DMS53 treated with DMSO at 0.1 percent for 48 hours (cell line): ENCODE measurements at regions not wholly inside any gene's neighbourhood (a gene's known extent, or its start where the extent isn't known, plus 50 kb on each side); places are given as distances from the start of the nearest gene placed in this dataset.
"Not testable (repeated sequence)": the region's sequence is repeated elsewhere in the genome, so short reads cannot be mapped to it uniquely, and the experiment has no call there.

Source experiments
- DNase-seq: peaks from one replicate; lab custom pipeline; 2025; ENCODE audit not compliant: unreplicated experiment; lab: John Stamatoyannopoulos, UW

GRCh38 chr7:155939350-155939749 lies 127.1 kb upstream of the SHH start:
- no peak for DNase-seq

GRCh38 chr7:155938129-155938528 lies 125.9 kb upstream of the SHH start:
- no peak for DNase-seq

- no peak for DNase-seq
Observed at GRCh38 chr7:155935726-155936125, 123.5 kb upstream of the SHH start.

- peak; percentile 8 for DNase-seq
Observed at GRCh38 chr7:155935005-155935557, 122.8 kb upstream of the SHH start.

- not testable (repeated sequence) for DNase-seq
Observed at GRCh38 chr7:155932324-155932723, 120.1 kb upstream of the SHH start.

GRCh38 chr7:155931396-155932085 lies 119.3 kb upstream of the SHH start:
- no peak for DNase-seq

GRCh38 chr7:155930527-155930926 lies 118.3 kb upstream of the SHH start:
- DNase-seq: no peak

GRCh38 chr7:155930061-155930460 lies 117.8 kb upstream of the SHH start:
- no peak for DNase-seq

GRCh38 chr7:155928583-155928982 lies 116.3 kb upstream of the SHH start:
- no peak for DNase-seq

GRCh38 chr7:155927905-155928304 lies 115.6 kb upstream of the SHH start:
- DNase-seq: no peak

GRCh38 chr7:155925682-155926081 lies 113.4 kb upstream of the SHH start:
- DNase-seq: no peak

- DNase-seq: no peak
Observed at GRCh38 chr7:155922067-155922816, 110.0 kb upstream of the SHH start.

- no peak for DNase-seq
Observed at GRCh38 chr7:155921804-155922066, 109.5 kb upstream of the SHH start.

GRCh38 chr7:155921086-155921803 lies 109.0 kb upstream of the SHH start:
- DNase-seq: no peak

- no peak for DNase-seq
Observed at GRCh38 chr7:155920068-155920461, 107.8 kb upstream of the SHH start.

GRCh38 chr7:155919391-155920067 lies 107.3 kb upstream of the SHH start:
- no peak for DNase-seq

- DNase-seq: no peak
Observed at GRCh38 chr7:155918720-155919390, 106.6 kb upstream of the SHH start.

- DNase-seq: no peak
Observed at GRCh38 chr7:155917836-155918430, 105.7 kb upstream of the SHH start.

GRCh38 chr7:155916926-155917655 lies 104.8 kb upstream of the SHH start:
- no peak for DNase-seq

GRCh38 chr7:155914341-155914740 lies 102.1 kb upstream of the SHH start:
- DNase-seq: no peak
